SK-N-MC (cell line): ENCODE measurements at regions not wholly inside any gene's neighbourhood (a gene's known extent, or its start where the extent isn't known, plus 50 kb on each side); places are given as distances from the start of the nearest gene placed in this dataset.

Experiments used
- EZH2 ChIP-seq: fragments of 200-600 bp; sonication (generic); IDR thresholded peaks from one replicate; pipeline ENCODE4 v1.6.1; 2017; ENCODE audit warnings: antibody characterized with exemption
- FOXP2 ChIP-seq: optimal IDR thresholded peaks from 2 replicates; pipeline ENCODE3; 2011; ENCODE audit warnings: mild to moderate bottlenecking, moderate library complexity; ENCODE audit not compliant: insufficient read depth; ENCODE audit errors: extremely low read length, control extremely low read depth
- POLR2AphosphoS5 ChIP-seq: IDR thresholded peaks from 2 replicates; pipeline ENCODE4 v1.6.1; 2012; ENCODE audit warnings: mild to moderate bottlenecking, low read depth, low read length, borderline replicate concordance

- TF ChIP-seq EZH2: no peak
- TF ChIP-seq POLR2AphosphoS5: no peak
- TF ChIP-seq FOXP2: no peak
These were observed 332.2 kb upstream of the PLXNA2 start for GRCh38 chr1:208576425-208576824.
